Activated T-cell treated with anti-CD3 and anti-CD28 coated beads for 24 hours (primary cell): ENCODE measurements at regions not wholly inside any gene's neighbourhood (a gene's known extent, or its start where the extent isn't known, plus 50 kb on each side); places are given as distances from the start of the nearest gene placed in this dataset.

ENCODE experiments used
- DNase-seq: peaks from one replicate; pipeline ENCODE4 v3.0.0-alpha.2; 2020; ENCODE audit warnings: low read depth

DNA sequence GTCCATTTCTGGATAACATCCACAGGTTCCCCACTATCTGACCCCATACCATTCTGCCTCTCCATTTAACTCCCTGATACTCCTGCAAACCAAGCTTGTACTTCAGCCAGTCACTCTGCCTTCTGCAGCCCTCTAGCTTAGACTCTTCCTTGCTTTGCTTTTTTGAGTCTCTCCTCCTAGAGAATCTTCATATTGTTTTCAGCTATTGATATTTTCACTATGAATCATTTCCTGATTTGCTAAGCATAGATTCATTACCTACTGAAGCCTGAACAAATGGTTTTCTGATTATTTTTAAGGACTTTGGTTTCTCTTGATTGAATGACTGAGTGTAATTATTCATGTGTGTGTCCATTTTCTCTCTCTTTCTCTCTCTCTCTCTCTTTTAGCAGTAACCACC, 2102.3 kb upstream of the CELF4 start:
- DNase-seq = no peak

DNA sequence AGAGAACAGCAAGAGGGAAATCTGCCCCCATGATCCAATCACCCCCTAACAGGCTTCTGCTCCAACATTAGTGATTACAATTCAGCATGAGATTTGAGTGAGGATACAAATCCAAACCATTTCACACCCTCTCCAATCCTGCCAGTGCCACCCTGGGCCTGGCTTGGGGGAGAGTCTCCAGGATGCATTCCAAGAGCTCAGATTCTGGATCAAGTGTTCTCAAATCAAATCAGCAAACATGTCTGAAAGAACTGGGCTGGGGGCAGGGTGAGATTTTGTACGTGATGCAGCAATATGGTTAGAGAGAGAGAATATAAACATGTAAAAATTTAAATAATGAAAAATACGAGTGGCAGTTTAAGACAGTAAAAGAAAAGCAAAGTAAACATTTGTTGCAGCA, 2100.9 kb upstream of the CELF4 start:
- no peak for DNase-seq

DNA sequence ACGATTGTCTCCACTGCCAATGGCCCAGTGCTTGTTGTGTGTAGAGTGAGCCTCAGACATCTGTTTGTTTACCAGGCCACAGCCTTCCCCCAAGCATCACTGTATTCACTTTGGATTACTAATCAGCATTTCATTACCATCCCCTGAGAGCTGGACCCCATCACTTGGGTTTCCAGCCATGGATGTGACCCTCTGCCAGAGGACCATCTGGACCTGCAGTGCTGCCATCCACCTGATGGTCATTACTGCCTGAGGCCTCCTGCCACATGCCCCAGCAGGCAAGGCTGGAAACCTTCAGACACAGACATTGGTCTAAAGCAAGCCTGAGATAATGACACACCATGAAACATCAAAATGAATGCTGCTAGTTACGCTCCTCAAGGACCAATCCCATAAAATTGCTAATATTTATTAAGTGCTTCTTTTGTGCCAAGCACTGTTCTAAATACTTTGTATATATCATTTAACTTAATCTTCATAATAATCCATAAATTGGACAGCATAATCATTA, 2096.3 kb upstream of the CELF4 start:
- no peak for DNase-seq

DNA sequence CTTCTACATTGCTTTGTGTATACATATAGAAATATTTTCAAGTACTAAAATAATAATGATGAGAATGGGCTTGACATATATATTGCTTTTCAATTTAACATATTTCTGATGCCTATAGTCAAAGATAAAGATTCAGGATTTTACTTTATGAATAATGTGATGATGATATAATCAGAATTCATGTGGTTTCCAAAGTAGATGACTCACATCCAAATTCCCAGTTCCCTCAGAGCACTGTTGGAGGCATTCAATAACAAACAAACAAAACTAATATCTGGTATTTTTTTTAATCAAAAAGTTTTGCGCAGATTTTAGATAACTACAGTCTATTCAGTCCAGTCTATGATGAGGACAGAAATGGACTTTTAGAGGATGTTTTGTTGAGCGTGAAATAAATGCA, 2094.5 kb upstream of the CELF4 start:
- no peak for DNase-seq

DNA sequence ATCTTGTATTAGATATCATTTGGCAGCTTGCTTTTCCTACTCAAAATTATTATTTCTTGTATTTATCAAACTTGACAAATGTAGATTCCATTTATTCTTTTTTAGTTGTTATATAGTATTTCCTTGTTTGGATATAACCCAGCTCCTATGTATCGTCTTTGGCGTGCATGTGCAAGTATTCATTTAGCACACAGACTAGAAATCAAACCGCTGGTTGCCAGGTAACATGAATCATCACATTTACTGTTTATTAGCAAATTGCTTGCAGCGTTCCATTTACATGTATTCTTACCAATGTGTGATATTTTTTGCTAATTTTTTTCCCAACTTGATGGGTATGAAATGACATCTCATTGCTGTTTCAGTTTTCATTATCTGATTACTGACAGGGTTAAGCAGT, 2089.7 kb upstream of the CELF4 start:
- DNase-seq = no peak

DNA sequence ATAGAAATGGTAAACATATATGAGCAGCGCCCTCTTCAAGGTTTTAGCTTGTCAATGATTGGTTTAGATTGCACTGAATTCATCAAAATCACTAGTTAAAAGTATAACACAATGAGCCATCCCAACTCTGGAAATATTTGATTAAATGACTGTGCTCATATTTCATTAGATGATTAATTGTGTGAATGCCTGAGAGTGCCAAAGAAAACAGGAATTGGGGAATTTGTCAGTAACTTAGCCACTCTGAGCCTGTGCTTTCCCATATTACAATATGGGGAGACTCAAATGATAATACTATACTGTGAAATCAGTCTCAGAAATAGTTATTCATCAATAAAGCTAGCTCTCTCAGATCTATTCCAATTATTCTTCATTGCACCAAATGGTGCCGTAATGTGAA, 2087.6 kb upstream of the CELF4 start:
- DNase-seq = no peak

DNA sequence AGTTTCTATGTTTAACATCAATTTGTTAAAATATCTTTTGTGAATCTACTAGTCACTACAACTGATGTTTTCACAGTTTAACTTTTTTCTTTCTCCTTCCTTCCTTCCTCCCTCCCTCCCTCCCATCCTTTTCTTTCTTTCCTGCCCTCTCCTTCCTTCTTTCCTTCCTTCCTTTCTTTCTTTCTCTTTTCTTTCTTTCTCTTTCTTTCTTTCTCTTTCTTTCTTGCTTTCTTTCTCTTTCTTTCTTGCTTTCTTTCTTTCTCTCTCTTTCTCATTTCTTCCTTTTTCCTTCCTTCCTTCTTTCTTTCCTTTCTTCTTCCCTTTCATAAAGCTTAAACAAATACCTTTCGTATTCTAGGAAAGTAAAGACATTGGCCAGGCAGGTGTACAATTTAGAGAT, 2083.0 kb upstream of the CELF4 start:
- DNase-seq = no peak

DNA sequence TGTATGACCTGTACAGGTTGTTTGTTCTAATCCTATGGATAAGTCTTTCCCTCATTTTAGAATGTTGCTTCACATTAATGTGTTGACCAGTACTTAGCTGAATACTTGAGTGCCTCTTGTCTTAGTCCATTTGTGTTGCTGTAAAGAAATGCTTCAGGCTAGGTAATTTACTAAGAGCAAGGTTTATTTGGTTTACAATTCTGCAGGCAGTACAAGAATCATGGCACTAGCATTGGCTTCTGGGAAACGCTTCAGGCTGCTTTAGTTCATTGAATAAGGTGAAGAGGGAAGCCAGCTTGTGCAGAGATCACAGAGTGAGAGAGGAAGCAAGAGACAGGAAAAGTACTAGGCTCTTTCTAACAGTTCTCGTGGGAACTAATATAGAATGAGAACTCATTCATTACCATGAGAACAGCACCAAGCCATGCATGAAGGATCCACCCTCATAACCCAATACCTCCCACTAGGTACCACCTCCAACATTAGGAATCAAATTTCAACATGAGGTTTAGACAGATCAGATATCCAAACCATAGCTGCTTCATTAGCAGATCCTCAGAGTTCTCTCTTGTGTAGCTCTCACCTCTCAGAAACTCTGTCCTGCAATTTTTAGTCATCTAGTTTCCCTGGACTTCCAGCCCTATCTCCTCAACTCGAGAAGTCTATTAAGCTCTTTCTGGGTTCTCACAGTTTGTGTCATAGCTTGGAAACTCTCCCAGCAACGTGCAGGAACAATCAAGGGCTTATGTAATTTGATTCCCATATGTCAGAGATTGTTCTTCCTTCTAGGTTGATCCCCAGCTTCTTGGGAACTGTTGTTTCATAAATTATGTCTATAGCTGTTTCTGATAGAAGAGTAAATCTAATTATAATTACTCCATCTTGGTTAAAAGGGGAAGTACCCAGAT, 2082.3 kb upstream of the CELF4 start:
- DNase-seq = no peak

DNA sequence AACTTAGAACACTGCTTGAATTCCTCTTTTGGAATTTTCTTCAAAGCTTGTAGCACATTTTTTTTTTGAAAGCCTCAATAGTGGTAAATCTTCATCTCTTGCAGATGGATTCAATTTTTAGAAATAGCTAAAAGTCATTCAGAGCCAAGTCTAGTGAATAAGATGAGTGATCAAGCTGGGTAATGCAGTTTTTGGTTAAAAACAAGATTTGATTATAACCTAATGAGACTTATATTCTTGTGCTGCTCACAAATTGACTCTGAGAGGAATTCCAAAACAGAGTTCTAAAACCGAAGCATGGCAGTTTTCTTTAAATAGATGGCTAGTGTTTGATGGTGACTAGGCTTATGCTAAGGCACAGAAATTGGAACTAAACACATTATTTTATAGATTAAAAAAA, 2072.6 kb upstream of the CELF4 start:
- DNase-seq = no peak

DNA sequence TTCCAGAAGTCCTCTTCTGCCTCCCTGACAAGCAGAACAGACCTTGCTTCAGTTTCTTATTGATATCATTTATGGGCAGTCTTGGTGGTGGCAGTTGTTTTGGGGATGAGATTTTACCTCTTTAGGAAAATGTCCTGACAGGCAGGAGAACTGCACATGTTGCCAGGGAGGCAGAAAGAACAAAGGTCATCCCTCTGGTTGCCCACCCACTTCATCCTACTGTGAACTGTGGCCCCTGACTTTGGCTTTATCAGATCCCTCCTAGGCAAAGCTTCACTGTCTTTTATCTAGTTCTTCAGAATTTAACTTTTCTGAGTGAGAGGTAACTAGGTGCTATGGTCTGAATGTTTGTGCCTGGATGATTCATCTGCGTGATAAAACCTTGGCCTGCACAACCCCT, 2071.3 kb upstream of the CELF4 start:
- no peak for DNase-seq

DNA sequence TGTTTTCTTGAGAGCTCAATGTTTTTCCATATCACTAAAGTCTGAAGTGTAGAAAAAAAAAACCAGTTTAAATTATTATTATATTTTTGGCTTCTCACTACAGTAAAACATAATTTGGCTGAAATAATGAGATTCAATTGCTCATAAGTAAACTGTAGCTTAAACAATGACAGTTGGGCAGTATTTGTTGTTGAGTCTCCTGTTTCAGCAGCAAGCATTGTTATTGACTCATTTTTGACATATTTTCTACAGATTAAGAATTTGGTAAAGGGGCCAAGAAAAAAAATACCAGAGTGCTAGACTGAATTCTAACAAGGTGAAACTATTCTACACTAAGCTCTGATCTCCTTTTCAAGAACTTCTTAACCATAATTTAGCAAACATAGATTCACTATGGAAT, 2070.4 kb upstream of the CELF4 start:
- DNase-seq = no peak

DNA sequence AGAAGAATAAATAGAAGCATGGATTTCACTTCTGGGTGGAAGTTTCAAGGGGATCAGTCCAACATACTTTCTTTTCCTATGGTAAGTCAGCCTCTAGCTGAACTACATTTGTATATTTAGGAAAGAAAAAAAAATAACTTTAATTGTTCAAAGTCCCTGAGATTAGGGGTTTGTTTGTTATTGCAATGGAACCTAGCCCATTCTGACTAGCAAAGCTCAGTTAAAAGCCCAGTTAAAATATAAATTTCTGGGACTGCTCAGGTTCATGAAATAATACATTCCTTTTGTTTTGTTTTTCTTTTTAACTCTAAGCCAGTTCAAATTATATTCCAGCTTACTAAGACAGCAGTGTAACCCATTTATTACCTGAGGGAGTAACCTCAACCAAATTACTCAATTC, 2069.6 kb upstream of the CELF4 start:
- DNase-seq = no peak

DNA sequence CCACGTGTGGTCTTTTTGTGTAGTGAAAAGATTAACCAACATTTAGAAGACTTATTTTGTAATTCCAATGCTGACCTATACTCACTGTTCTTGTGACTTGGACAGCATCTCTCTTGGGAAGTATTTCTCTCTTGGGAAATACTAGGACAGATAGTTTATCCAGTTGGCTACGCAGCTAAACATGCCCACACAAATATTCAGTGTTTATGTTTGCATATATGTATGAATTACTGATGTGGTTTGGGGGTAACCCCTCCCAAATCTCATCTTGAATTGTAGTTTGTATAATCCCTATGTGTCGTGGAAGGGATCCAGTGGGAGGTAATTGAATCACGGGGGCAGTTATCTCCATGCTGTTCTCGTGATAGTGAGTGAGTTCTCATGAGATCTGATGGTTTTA, 2062.3 kb upstream of the CELF4 start:
- DNase-seq = no peak

DNA sequence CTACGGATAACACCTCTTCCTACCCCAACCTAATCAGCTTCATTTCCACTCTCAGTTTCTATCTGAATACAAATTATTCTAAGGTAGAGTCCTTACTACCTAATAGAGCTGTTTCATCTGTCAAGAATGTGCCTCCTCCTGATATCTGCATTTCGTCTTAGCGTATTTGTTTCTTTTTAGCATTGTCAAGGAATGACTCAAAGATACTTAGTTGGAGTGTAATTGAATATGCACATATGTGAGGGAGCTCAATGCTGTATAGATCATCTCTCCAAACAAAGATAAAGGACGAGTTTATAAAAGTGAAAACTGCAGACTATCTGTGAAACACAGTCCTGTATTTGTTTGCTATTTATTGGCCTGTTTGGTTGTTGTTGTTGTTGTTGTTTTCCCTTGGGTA, 2059.4 kb upstream of the CELF4 start:
- no peak for DNase-seq

DNA sequence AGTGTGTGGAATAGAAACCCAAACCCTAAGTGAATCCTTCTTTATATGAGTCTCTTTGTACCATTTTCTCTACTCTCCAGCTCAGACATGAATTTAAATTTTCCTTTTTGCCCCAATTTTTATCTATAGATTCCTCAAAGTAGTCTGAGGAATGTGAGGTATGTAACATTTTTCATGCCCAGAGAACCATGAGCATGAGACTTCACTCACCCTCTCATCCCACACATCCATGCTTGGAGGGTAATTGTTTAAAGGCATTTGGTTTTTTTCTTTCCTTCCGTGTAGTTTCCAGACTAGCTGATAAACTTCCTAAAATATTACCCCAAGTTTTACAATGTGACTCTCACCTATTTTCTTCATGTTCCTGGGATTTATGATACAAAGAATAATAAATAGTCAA, 2056.8 kb upstream of the CELF4 start:
- no peak for DNase-seq

DNA sequence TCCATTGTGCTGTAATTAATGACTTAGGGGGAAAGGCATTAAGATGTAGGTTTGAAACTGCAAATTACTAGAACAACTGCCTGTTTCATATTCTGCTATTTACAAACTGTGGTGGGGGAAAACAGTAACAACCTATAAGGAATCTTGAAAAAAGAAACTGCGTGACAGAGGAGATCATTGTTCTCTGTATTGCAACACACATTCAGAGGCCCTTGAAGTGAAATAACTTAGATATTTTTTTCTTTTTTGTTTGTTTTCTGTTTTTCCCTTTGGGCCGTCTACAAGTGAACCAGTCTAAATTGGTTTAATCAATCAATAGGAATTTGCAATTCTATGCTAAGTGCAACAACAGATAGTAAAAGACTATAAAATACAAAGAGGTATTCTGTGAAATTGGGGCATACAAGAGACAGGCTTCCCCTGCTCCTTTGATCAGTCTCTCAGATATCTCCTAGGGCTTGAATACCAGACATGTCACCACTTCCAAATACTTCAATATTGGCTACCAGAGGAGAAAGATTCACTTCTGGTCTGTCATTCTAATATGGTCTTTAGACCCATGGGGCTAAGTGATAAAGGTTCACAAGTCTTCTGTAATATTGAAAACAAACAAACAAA, 2055.1 kb upstream of the CELF4 start:
- DNase-seq = no peak

DNA sequence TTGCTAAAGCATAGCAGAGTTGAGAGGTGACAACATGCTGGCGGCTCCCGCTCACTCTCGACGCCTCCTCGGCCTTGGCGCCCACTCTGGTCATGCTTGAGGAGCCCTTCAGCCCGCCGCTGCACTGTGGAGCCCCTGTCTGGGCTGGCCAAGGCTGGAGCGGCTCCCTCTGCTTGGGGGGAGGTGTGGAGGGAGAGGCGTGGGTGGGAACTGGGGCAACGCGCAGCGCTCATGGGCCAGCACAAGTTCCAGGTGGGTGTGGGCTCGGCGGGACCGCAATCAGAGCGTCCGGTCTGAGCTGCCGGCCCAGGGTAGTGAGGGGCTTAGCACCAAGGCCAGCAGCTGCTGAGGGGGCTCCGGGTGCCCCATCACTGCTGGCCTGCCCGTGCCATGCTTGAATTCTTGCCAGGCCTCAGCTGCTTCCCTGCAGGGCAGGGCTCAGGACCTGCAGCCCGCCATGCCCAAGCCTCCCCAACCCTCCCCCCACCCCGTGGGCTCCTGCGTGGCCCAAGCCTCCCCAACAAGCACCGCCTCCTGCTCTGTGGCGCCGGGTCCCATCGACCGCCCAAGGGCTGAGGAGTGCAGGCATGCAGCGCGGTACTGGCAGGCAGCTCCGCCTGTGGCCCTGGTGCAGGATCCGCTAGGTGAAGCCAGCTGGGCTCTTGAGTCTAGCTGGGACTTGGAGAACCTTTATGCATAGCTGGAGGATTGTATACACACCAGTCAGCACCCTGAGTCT, 2052.8 kb upstream of the CELF4 start:
- no peak for DNase-seq

DNA sequence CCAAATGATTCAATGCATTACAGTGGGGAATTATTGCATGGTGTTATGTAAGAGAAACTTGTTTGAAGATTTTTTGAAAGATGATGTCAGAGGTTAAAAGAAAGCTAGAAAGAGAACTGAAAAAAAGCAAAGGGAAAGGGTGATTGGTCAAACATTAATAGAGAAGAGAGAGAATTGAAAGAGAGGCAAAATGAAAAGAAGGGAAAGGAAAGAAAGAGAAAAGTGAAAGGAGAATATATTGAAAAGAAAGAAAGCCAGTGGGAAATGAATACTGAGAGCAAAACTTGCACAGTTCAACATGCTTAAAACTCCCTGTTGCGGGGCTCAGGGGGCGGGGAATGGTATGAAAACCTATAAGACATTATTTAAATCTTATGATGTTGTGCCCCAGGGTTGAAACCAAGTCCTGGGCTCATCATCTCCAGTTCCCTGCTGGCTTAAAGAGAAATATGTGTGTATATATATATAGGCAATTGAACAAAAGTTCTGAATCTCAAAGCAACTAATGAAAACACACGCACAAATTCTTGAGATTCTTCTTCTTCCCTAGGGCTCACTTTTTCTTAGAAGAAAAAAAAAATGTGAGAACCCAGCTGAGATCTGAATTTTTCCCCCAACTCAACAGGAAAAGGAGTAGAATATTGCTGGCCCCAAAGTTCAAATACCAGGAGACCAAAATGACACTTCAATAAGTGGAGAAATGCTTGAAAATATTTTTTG, 2045.9 kb upstream of the CELF4 start:
- no peak for DNase-seq

DNA sequence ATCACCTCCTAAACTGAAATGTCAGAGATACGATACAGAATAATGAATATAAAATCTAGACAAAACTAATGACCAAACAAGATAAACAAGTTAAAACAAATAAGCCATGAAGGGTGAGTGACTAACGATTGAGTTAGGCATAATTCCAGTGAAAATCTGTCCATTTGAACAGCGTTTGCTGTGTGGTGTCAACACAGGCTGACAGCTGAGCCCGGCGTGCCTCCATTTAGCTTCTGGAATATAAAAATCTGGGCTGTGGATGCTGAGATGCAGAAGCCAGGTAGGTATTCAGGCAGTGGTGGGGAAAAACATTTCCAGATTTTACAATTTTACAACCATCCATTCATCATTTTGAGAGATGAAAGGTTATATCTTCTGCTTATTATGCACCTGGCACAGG, 2041.4 kb upstream of the CELF4 start:
- DNase-seq = no peak

DNA sequence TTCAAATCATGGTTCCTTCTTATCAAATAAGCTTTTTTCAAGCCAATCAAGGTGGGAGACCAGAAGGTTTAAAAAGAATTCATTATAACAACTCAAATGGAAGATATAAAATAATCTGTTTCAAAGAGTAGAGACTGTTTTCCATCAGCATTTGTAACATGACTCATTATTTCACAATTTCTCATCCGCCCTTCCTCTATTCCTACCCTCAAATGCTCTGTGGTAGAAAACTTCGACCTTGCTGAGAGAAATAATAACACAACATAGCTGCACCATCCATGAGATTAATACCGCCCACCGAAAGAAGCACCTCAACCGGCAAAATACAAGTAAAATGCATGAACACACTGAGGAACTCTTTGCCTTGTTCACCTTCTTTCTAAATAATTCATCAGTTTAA, 2039.2 kb upstream of the CELF4 start:
- DNase-seq = no peak

DNA sequence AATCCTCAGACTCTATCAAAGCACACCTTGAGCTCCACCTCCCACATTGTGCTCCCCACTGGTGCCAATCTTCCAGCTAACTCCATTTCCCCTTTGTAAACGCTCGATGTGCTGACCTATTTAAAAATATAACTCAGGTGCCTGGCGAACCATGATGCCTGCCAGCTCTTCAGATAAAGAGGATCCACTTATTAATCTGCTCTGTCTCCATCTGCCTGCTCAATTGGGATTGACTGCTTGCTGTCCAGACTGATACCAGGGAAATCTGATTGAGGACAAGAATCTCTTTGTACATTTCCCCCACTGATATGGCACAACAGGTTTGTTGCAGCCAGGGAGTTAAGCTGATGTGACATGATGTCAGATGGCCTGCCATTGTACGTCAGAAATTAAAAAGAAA, 2036.5 kb upstream of the CELF4 start:
- no peak for DNase-seq

DNA sequence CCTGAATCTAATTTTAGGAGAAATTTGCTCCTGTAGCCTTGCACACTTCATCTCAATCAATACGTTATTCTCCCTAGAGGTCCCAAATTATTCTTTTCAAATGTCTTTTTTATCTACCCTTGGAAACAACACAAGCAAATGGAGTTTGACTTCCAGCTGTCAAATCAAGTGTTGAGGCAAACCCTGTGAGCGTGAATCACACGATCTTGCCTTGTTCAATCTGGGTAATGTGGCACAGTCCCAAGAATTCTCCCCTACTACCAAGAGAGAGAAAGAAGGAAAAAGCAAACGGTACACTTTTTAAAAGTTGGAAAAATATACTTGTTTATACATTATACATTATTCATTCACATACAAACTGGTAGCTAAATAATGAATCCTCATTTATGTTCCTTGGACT, 2035.3 kb upstream of the CELF4 start:
- no peak for DNase-seq
